Heart right ventricle (tissue), 16 donors: ENCODE measurements at regions not wholly inside any gene's neighbourhood (a gene's known extent, or its start where the extent isn't known, plus 50 kb on each side); places are given as distances from the start of the nearest gene placed in this dataset.
"Not testable (repeated sequence)": the region's sequence is repeated elsewhere in the genome, so short reads cannot be mapped to it uniquely, and the experiment has no call there.

Source experiments
- ATAC-seq, 8 donors: fragments of 200-7000 bp; cut with Tn5 transposase; one replicate each; pipeline ENCODE4 v1.9.1; 2020; ENCODE audit warnings: mild to moderate bottlenecking in 8 of 8, moderate library complexity in 8 of 8, moderate number of reproducible peaks in 1 of 8
- DNase-seq, 2 donors: peaks; one replicate each; pipeline ENCODE4 v3.0.0-alpha.2; 2020
- H3K27ac ChIP-seq, 10 donors: fragments of 200-600 bp; sonication (generic) in 2 of 10; one replicate each; pipeline versions ENCODE4 v1.5.0 to v1.8.0; 2020 to 2022; ENCODE audit warnings: mild to moderate bottlenecking in 3 of 10
- H3K27me3 ChIP-seq, 7 donors: fragments of 200-600 bp; one replicate each; pipeline ENCODE4 v1.8.0; 2021 to 2022; ENCODE audit warnings: mild to moderate bottlenecking in 2 of 7
- H3K36me3 ChIP-seq, 9 donors: fragments of 200-600 bp; sonication (generic) in 1 of 9; one replicate each; pipeline versions ENCODE4 v1.5.0 to v1.8.0; 2020 to 2022; ENCODE audit warnings: mild to moderate bottlenecking in 2 of 9
- H3K4me1 ChIP-seq, 9 donors: fragments of 200-600 bp; sonication (generic) in 1 of 9; one replicate each; pipeline versions ENCODE4 v1.5.0 to v1.8.0; 2020 to 2022; ENCODE audit warnings: mild to moderate bottlenecking in 4 of 9
- H3K4me3 ChIP-seq, 10 donors: fragments of 200-600 bp; sonication (generic) in 2 of 10; one replicate each; pipeline versions ENCODE4 v1.5.0 to v1.8.0; 2020 to 2022; ENCODE audit warnings: mild to moderate bottlenecking in 7 of 10, moderate library complexity in 2 of 10
- H3K9me3 ChIP-seq, 11 donors: fragments of 200-600 bp in 10 of 11; sonication (generic) in 2 of 11; one replicate each; pipeline versions ENCODE4 v1.5.0 to v1.8.0; 2013 to 2022; ENCODE audit warnings: mild to moderate bottlenecking in 2 of 11, control low read depth in 1 of 11, moderate library complexity in 1 of 11
- WGBS, 2 donors: extraction: QIAGEN DNeasy Blood & Tissue Kit; methylation state at CpG; one replicate each; pipeline ENCODE4 v1.1.7; 2013; ENCODE audit warnings: inconsistent platforms in 1 of 2; 5-methylcytosine and 5-hydroxymethylcytosine counted together
- intact Hi-C, 10 donors: fragments of 100-400 bp; cut with DNase I; formaldehyde crosslinking; loops; one replicate each; pipeline versions ENCODE4 v1.11.1 to v1.14.2; 2022
- TF ChIP-seq, protein P1 (sequence below), 9 donors: fragments of 200-600 bp; sonication (generic) in 2 of 9; IDR thresholded peaks; one replicate each; pipeline versions ENCODE4 v1.5.0 to v1.8.0; 2021 to 2022; ENCODE audit warnings: antibody characterized with exemption in 9 of 9, mild to moderate bottlenecking in 5 of 9, moderate library complexity in 1 of 9
- donor health status: Arrhythmogenic right ventricular cardiomyopathy.
- donor health status: ischemic (EF 13 %, LVEDD 7.1; RV severe dilation, severe dysfunction).
- donor health status: healthy with polysubstance abuse.
- donor health status: DM: no; HTN: yes; CAD: no.
- donor health status: DM: no; HTN: no; CAD: no.
- donor health status: ischemic (EF 25% LVEDD 6.9; RV normal size, moderate dysfunction).
- donor health status: ischemic (EF 25% LVEDD 5.7; RV mildly dilated, moderate dysfunction).
- donor health status: healthy.
- donor health status: DM: yes; HTN: yes; CAD: no.
- donor health status: Ischemic cardiomyopathy.
- donor health status: ischemic (EF 35%, LVEDD 5.7; RV mildly dilated, moderate dysfunction).
- donor health status: nonischemic (EF 11% LVEDD 7.7; RV severe dilation, severe dysfunction).
- donor health status: DM: yes; HTN: yes; CAD: no.
- donor health status: PGD.
- donor health status: ischemic (EF 29% LVEDD 5.4; RV normal size, mild dysfunction).
- donor health status: nonischemic (EF 23%, LVEDD 6.1; RV moderate dilation, normal function).

DNA sequence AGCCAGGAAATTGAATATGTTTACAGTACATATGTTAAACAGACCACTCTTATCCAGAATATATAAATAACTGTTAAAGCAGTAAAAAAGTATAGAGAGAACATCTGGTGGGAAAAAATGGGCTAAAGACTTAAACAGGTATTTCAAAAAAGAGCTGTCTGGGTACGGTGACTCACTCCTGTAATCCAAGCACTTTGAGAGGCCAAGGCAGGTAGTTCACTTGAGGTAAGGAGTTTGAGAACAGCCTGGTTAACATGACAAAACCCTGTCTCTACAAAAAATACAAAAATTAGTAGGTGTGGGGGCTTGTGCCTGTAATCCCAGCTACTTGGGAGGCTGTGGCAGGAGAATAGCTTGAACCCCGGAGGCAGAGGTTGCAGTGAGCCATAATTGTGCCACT lies 171.4 kb upstream of the FSIP2 start:
- H3K4me3 ChIP-seq, result no peak overlapping the region
- no peak for ATAC-seq
- TF ChIP-seq, protein P1, sequence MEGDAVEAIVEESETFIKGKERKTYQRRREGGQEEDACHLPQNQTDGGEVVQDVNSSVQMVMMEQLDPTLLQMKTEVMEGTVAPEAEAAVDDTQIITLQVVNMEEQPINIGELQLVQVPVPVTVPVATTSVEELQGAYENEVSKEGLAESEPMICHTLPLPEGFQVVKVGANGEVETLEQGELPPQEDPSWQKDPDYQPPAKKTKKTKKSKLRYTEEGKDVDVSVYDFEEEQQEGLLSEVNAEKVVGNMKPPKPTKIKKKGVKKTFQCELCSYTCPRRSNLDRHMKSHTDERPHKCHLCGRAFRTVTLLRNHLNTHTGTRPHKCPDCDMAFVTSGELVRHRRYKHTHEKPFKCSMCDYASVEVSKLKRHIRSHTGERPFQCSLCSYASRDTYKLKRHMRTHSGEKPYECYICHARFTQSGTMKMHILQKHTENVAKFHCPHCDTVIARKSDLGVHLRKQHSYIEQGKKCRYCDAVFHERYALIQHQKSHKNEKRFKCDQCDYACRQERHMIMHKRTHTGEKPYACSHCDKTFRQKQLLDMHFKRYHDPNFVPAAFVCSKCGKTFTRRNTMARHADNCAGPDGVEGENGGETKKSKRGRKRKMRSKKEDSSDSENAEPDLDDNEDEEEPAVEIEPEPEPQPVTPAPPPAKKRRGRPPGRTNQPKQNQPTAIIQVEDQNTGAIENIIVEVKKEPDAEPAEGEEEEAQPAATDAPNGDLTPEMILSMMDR (IDR thresholded peaks at IDR 0.05), result no peak
- H3K36me3 ChIP-seq, result no peaks in the 10 kb centered on the region
- DNase-seq, result no peak
- 77 to 79% methylated on average over 2 of the region's 2 CpGs for WGBS, 2 donors
- peaks cover 0 to 13% (median 0%) of the 10 kb centered on the region in 11 donors for H3K9me3 ChIP-seq
- H3K4me1 ChIP-seq, result no peaks in the 10 kb centered on the region
- intact Hi-C loops, result no loop called here
- no peaks in the 10 kb centered on the region for H3K27me3 ChIP-seq
- no peak overlapping the region for H3K27ac ChIP-seq

DNA sequence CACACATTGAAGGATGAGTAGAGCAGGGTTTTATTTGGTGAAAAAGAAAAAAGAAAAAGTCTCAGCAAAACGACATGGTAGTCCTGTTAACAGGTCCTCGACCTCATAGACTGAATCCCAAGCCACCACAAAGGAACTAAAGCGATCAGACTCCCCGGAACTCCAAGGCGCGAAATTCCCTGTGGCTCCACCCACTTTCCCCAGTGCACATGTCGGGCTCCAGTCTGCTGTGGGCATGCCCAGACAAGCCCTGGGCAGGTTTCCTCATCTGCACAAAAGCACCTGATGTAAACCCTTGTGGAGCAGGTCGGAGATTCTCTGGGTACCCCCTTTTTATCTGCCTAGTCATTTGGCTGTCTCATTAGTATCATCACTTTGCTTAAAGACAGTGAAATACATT lies 170.7 kb upstream of the FSIP2 start:
- 83 to 84% methylated on average over 8 of the region's 8 CpGs for WGBS, 2 donors
- H3K27ac ChIP-seq, result no peak overlapping the region
- TF ChIP-seq, protein P1 (IDR thresholded peaks at IDR 0.05), result no peak
- intact Hi-C loops, result no loop called here
- no peaks in the 10 kb centered on the region for H3K27me3 ChIP-seq
- H3K36me3 ChIP-seq, result no peaks in the 10 kb centered on the region
- ATAC-seq, result no peak
- H3K9me3 ChIP-seq, result peaks cover 0 to 13% (median 0%) of the 10 kb centered on the region in 11 donors
- H3K4me1 ChIP-seq, result no peaks in the 10 kb centered on the region
- H3K4me3 ChIP-seq, result no peak overlapping the region
- no peak for DNase-seq

DNA sequence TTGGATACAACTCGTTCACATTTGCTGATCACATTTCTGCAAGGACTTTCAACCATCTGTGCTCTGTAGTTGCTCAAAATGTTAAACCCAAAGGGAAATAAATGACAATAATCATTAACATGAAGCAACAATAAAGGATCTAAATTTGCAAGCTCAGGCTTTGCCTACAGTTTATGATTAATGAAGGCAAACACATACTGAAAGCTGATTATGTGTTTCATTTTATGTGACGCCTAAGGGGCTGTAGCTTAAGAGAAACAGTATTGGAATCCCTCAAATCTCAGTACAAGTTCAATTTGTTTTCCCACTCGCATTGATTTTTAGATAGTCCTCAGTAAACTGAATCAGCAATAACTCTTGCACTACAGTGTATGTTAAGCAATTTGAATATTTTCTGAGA lies 160.3 kb upstream of the FSIP2 start:
- Histone ChIP-seq H3K4me1 (no peaks in the 10 kb centered on the region), H3K4me3 (no peak overlapping the region), H3K9me3 (peaks cover 0 to 14% (median 3%) of the 10 kb centered on the region in 11 donors), H3K36me3 (no peaks in the 10 kb centered on the region), H3K27ac (no peak overlapping the region), H3K27me3 (no peaks in the 10 kb centered on the region)
- intact Hi-C loops, result no loop called here
- TF ChIP-seq, protein P1 (IDR thresholded peaks at IDR 0.05), result no peak
- DNase-seq, result no peak
- WGBS, 2 donors, result 81 to 84% methylated on average over 3 of the region's 3 CpGs
- ATAC-seq, result no peak

DNA sequence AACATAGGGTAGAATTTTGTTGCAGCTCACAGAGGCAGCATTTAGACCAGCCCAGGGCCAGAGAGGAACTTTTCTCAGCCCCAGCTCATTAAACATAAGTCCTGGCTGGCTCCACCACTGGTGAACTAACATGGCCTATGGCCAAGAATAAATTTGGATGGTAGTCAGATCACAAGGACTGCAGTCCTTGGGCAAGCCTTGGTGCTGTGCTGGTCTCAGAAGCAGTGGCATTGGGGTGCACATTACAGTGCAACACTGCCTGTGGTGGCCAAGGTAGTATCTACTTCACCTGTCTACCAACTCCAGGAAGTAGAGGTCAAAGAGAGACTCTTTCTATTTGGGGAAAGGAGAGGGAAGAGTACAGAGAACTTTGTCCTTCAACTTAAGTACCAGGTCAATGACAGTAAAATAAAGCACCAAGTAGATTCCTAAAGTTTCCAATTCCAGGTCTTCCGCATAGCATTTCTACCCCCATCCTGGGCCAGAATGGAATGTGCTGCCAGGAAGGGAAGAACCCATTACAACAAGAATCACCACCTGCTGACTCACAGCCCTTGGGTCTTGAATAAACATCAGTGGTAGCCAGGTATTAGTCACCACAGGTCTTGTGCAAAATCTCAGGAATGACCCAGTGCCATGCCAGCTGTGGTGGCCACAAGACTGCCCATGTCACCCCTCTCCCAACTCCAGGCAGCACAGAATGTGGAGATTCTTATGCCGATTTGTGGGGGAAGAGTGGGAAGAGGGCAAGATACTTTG lies 155.4 kb upstream of the FSIP2 start:
- Histone ChIP-seq H3K27ac (no peak overlapping the region), H3K27me3 (no peaks in the 10 kb centered on the region), H3K4me3 (no peak overlapping the region), H3K4me1 (no peaks in the 10 kb centered on the region), H3K9me3 (peaks cover 0 to 32% (median 8%) of the 10 kb centered on the region in 11 donors), H3K36me3 (no peaks in the 10 kb centered on the region)
- 75 to 89% methylated on average over 2 of the region's 2 CpGs for WGBS, 2 donors
- DNase-seq (no peak), ATAC-seq (no peak)
- intact Hi-C loops, result no loop called here
- TF ChIP-seq, protein P1 (IDR thresholded peaks at IDR 0.05), result no peak

DNA sequence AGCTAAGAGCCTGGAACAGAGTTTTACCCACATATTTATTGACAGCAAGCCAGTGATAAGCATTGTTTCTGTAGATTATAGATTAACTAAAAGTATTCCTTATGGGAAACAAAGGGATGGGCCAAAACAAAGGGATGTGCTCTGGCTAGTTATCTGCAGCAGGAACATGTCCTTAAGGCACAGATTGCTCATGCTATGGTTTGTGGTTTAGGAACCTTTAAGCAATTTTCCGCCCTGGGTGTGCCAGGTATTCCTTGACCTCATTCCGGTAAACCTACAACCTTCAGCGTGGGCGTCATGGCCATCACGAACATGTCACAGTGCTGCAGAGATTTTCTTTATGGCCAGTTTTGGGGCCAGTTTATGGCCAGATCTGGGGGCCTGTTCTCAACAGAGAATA lies 153.4 kb upstream of the FSIP2 start:
- ATAC-seq, intact Hi-C loops: not testable (repeated sequence)
- WGBS, 2 donors, result 75 to 93% methylated on average over 5 of the region's 5 CpGs

DNA sequence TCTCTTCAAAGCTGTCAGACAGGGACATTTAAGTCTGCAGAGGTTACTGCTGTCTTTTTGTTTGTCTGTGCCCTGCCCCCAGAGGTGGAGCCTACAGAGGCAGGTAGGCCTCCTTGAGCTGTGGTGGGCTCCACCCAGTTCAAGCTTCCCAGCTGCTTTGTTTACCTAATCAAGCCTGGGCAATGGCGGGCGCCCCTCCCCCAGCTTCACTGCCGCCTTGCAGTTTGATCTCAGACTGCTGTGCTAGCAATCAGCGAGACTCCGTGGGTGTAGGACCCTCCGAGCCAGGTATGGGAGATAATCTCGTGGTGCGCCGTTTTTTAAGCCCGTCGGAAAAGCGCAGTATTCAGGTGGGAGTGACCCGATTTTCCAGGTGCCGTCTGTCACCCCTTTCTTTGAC lies 147.3 kb upstream of the FSIP2 start:
- H3K27ac ChIP-seq, intact Hi-C loops, ATAC-seq, H3K36me3 ChIP-seq, H3K27me3 ChIP-seq, H3K4me3 ChIP-seq, H3K4me1 ChIP-seq, DNase-seq: not testable (repeated sequence)
- 86 to 92% methylated on average over 14 of the region's 14 CpGs for WGBS, 2 donors
- H3K9me3 ChIP-seq, result peaks cover 0 to 26% (median 0%) of the 10 kb centered on the region in 11 donors

More for the DNA sequence above, 153.4 kb upstream of the FSIP2 start:
- H3K4me3 ChIP-seq, H3K27me3 ChIP-seq, DNase-seq, H3K4me1 ChIP-seq, H3K36me3 ChIP-seq, H3K27ac ChIP-seq: not testable (repeated sequence)
- peaks cover 0 to 34% (median 8%) of the 10 kb centered on the region in 11 donors for H3K9me3 ChIP-seq
